ENCODE measurements at regions not wholly inside any gene's neighbourhood (a gene's known extent, or its start where the extent isn't known, plus 50 kb on each side); places are given as distances from the start of the nearest gene placed in this dataset.
"Not testable (repeated sequence)": the region's sequence is repeated elsewhere in the genome, so short reads cannot be mapped to it uniquely, and the experiment has no call there.

DNA sequence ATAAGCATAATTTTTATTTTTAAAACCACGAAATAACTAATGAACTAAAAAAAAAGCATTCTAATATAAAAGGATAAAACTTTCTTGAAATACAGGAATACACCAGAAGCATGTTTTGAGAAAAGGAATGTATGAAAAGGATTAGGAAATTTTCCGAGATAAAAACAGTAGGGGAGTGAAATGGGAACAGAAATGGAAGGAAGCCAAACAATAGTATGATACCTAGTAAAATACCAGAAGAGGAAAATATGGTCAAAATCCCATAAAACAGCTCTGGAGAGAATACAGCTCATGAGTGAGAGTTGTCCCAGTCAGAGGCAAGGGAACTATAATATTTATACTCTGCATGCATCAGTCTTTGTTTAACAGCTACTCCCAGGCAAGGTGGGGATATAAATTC, 1016.2 kb downstream of the SLC6A15 start:
- in situ Hi-C loops (cut with MboI; ENCODE audit: low sequenced_read_pairs, unreplicated experiment), result no loop called here
- TF ChIP-seq, protein P1, sequence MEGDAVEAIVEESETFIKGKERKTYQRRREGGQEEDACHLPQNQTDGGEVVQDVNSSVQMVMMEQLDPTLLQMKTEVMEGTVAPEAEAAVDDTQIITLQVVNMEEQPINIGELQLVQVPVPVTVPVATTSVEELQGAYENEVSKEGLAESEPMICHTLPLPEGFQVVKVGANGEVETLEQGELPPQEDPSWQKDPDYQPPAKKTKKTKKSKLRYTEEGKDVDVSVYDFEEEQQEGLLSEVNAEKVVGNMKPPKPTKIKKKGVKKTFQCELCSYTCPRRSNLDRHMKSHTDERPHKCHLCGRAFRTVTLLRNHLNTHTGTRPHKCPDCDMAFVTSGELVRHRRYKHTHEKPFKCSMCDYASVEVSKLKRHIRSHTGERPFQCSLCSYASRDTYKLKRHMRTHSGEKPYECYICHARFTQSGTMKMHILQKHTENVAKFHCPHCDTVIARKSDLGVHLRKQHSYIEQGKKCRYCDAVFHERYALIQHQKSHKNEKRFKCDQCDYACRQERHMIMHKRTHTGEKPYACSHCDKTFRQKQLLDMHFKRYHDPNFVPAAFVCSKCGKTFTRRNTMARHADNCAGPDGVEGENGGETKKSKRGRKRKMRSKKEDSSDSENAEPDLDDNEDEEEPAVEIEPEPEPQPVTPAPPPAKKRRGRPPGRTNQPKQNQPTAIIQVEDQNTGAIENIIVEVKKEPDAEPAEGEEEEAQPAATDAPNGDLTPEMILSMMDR (IDR thresholded peaks at IDR 0.05; ENCODE audit: borderline replicate concordance, control extremely low read depth, extremely low read depth, insufficient read depth, missing control alignments), result no peak
- DNase-seq (ENCODE audit: low spot score), result no peak

- in situ Hi-C loops (cut with MboI; ENCODE audit: low sequenced_read_pairs, unreplicated experiment), result no loop called here
- TF ChIP-seq, protein P1 (IDR thresholded peaks at IDR 0.05; ENCODE audit: borderline replicate concordance, control extremely low read depth, extremely low read depth, insufficient read depth, missing control alignments), result no peak
- DNase-seq (ENCODE audit: low spot score), result no peak
Observed at GRCh38 chr12:83893101-83893500, 1019.5 kb downstream of the SLC6A15 start.

DNA sequence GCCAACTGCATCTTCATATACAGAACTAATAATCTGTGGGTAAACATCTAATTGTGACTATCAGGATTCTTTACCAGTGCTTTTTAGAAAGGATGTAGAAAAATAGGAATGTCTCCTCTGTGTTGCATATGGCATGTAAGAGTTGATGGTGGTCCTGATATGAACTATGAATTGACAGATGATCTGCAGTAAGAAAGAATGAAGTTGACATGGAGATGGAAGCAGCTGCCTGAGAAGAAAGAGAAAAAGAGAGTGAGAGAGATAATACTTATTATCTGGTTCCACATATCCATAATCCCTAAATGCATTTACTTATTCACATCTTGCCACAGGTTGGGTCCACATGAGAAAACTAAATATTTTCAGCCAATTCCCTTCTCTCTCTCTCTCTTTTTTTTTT, 1022.9 kb downstream of the SLC6A15 start:
- DNase-seq (ENCODE audit: low spot score), result no peak
- in situ Hi-C loops (cut with MboI; ENCODE audit: low sequenced_read_pairs, unreplicated experiment), result no loop called here
- TF ChIP-seq, protein P1 (IDR thresholded peaks at IDR 0.05; ENCODE audit: borderline replicate concordance, control extremely low read depth, extremely low read depth, insufficient read depth, missing control alignments), result no peak

- in situ Hi-C loops (cut with MboI; ENCODE audit: low sequenced_read_pairs, unreplicated experiment), result no loop called here
- no peak for DNase-seq (ENCODE audit: low spot score)
- TF ChIP-seq, protein P1 (IDR thresholded peaks at IDR 0.05; ENCODE audit: borderline replicate concordance, control extremely low read depth, extremely low read depth, insufficient read depth, missing control alignments), result no peak
Observed at GRCh38 chr12:83886479-83886878, 1026.1 kb downstream of the SLC6A15 start.

DNA sequence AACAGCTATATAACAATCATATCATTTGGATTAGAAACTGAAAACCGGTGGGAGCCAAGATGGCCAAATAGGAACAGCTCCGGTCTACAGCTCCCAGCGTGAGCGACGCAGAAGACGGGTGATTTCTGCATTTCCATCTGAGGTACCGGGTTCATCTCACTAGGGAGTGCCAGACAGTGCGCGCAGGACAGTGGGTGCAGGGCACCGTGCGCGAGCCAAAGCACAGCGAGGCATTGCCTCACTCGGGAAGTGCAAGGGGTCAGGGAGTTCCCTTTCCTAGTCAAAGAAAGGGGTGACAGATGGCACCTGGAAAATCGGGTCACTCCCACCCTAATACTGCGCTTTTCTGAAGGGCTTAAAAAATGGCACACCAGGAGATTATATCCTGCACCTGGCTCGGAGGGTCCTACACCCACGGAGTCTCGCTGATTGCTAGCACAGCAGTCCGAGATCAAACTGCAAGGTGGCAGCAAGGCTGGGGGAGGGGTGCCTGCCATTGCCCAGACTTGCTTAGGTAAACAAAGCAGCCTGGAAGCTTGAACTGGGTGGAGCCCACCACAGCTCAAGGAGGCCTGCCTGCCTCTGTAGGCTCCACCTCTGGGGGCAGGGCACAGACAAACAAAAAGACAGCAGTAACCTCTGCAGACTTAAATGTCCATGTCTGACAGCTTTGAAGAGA, 1041.5 kb downstream of the SLC6A15 start:
- in situ Hi-C loops (cut with MboI; ENCODE audit: low sequenced_read_pairs, unreplicated experiment); DNase-seq (ENCODE audit: low spot score): not testable (repeated sequence)

DNA sequence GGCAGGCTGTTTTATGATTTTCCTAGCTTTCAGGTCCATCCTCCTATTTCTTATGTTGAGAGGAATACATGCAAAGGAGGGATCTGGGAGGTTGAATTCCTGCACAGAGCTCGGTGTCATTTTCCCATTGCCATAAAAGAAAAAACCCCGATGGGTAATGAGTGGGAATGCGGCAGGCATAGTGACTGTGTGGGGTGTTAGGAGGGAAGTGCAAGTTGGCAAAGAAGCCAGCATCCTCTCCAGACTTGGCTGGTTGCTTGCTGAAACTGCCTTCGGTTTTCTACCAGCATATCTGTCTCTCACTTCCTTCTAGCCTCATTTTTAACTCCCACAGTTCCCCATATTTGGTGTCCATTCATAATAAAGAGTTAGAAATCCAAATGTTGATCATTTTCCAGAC, 1046.1 kb downstream of the SLC6A15 start:
- no peak for DNase-seq (ENCODE audit: low spot score)
- TF ChIP-seq, protein P1 (IDR thresholded peaks at IDR 0.05; ENCODE audit: borderline replicate concordance, control extremely low read depth, extremely low read depth, insufficient read depth, missing control alignments), result no peak
- in situ Hi-C loops (cut with MboI; ENCODE audit: low sequenced_read_pairs, unreplicated experiment), result no loop called here

DNA sequence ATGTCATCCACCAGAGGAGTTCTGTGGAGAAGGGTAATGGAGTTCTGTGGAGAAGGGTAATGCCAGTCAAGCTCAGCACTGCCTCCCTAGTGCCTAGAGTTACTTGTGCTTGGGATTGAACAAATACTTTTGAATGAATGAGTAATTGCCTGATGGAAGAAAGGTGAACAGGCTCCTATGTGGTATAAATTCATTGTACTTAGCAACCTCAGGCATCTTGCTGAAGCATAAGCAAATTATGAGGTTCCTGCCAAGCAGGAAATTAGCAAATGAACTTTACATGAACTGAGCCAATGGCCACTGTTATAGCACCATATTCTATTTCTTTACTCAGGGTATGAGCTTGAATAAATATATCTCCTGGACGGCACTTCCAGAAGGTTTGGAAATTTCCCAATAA, 1047.2 kb downstream of the SLC6A15 start:
- no peak for DNase-seq (ENCODE audit: low spot score)
- in situ Hi-C loops (cut with MboI; ENCODE audit: low sequenced_read_pairs, unreplicated experiment), result no loop called here
- TF ChIP-seq, protein P1 (IDR thresholded peaks at IDR 0.05; ENCODE audit: borderline replicate concordance, control extremely low read depth, extremely low read depth, insufficient read depth, missing control alignments), result no peak
